PC-3 (cell line): ENCODE measurements at regions not wholly inside any gene's neighbourhood (a gene's known extent, or its start where the extent isn't known, plus 50 kb on each side); places are given as distances from the start of the nearest gene placed in this dataset.

ENCODE experiments used
- EZH2 ChIP-seq: fragments of 300-600 bp; sonication (generic); IDR thresholded peaks from one replicate; pipeline ENCODE4 v1.6.1; 2017; ENCODE audit warnings: antibody characterized with exemption, mild to moderate bottlenecking, low read length; ENCODE audit not compliant: unreplicated experiment
- TF ChIP-seq, protein P1 (sequence below): fragments of 300-600 bp; sonication (generic); conservative IDR thresholded peaks from 2 replicates; pipeline ENCODE4 v1.5.1; 2017; ENCODE audit warnings: antibody characterized with exemption, low read depth, mild to moderate bottlenecking, low read length

DNA sequence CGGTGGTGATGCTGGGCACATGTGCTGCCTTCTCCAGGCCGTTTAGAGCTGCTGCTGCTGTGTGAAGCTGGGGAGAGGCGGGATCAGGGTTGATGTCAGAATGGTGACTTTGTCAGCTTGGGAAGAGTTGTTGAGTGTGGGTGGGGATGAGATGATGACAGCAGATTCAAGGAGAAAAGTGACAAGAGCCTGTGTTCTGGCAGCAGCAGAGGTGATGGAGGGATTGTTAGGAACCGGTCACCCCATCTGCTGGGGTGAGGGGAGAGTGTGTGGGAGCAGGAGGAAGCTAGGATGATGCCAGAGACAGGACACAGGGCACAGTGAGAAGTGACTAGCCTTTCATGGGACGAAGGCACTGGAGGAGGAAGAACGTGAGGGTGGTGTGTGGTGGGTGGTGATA, 345.5 kb downstream of the RNF144A start:
- TF ChIP-seq, protein P1, sequence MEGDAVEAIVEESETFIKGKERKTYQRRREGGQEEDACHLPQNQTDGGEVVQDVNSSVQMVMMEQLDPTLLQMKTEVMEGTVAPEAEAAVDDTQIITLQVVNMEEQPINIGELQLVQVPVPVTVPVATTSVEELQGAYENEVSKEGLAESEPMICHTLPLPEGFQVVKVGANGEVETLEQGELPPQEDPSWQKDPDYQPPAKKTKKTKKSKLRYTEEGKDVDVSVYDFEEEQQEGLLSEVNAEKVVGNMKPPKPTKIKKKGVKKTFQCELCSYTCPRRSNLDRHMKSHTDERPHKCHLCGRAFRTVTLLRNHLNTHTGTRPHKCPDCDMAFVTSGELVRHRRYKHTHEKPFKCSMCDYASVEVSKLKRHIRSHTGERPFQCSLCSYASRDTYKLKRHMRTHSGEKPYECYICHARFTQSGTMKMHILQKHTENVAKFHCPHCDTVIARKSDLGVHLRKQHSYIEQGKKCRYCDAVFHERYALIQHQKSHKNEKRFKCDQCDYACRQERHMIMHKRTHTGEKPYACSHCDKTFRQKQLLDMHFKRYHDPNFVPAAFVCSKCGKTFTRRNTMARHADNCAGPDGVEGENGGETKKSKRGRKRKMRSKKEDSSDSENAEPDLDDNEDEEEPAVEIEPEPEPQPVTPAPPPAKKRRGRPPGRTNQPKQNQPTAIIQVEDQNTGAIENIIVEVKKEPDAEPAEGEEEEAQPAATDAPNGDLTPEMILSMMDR, result no peak
- no peak for TF ChIP-seq EZH2
